Activated CD4-positive, alpha-beta memory T cell treated with anti-CD3 and anti-CD28 coated beads, Interleukin-2, amount 10 ng/mL, durations not matched to agents 7 days and 5 days (primary cell): ENCODE measurements at regions not wholly inside any gene's neighbourhood (a gene's known extent, or its start where the extent isn't known, plus 50 kb on each side); places are given as distances from the start of the nearest gene placed in this dataset.
"Not testable (repeated sequence)": the region's sequence is repeated elsewhere in the genome, so short reads cannot be mapped to it uniquely, and the experiment has no call there.

Experiments
- CTCF ChIA-PET: fragments of 350-600 bp; sonication (Branson Sonifier 250); formaldehyde crosslinking; loops from one replicate; lab custom pipeline; 2021; ENCODE audit warnings: antibody characterized with exemption, inconsistent platforms; lab: Charles Lee
- POLR2A ChIA-PET: fragments of 350-600 bp; sonication (Branson Sonifier 250); formaldehyde crosslinking; loops from one replicate; lab custom pipeline; 2021; ENCODE audit warnings: antibody characterized with exemption; lab: Charles Lee
- DNase-seq: peaks from one replicate; pipeline ENCODE4 v3.0.0-alpha.2; 2020
- H3K27ac Mint-ChIP-seq: one replicate; pipeline ENCODE4 v1.8.0; 2021; ENCODE audit warnings: mild to moderate bottlenecking, mixed read lengths
- H3K27me3 Mint-ChIP-seq: one replicate; pipeline ENCODE4 v1.8.0; 2021; ENCODE audit warnings: mixed read lengths
- H3K36me3 Mint-ChIP-seq: one replicate; pipeline ENCODE4 v1.8.0; 2021; ENCODE audit warnings: low read depth, mixed read lengths
- H3K4me1 Mint-ChIP-seq: one replicate; pipeline ENCODE4 v1.8.0; 2021; ENCODE audit warnings: mixed read lengths
- H3K4me3 Mint-ChIP-seq: one replicate; pipeline ENCODE4 v1.8.0; 2021; ENCODE audit warnings: mild to moderate bottlenecking, mixed read lengths
- H3K9me3 Mint-ChIP-seq: one replicate; pipeline ENCODE4 v1.8.0; 2021; ENCODE audit warnings: mixed read lengths

DNA sequence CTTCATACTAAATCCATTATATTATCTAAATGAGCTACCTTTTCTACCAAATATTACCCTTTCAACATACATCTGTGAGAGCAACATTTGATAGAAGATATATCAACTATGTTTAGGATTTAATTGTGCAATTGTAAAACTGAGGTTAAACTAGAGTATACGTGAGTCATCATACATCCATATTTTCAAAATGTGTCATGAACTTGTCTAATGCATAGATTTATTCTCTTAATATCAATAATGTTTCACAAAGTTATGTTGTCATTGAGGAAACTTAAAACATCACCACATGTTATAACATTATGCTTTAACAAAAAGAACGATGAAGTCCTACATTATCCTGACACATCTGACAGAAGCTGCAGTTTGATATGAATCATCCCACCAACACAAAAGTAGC lies 645.5 kb upstream of the NOVA1 start:
- H3K36me3 Mint-ChIP-seq = no peaks in the 10 kb centered on the region
- no peak for DNase-seq
- H3K4me3 Mint-ChIP-seq = no peak overlapping the region
- no peaks in the 10 kb centered on the region for H3K4me1 Mint-ChIP-seq
- H3K27me3 Mint-ChIP-seq = no peaks in the 10 kb centered on the region
- ChIA-PET CTCF (no interaction called here), POLR2A (no interaction called here)
- peaks cover 30% of the 10 kb centered on the region for H3K9me3 Mint-ChIP-seq
- no peak overlapping the region for H3K27ac Mint-ChIP-seq

DNA sequence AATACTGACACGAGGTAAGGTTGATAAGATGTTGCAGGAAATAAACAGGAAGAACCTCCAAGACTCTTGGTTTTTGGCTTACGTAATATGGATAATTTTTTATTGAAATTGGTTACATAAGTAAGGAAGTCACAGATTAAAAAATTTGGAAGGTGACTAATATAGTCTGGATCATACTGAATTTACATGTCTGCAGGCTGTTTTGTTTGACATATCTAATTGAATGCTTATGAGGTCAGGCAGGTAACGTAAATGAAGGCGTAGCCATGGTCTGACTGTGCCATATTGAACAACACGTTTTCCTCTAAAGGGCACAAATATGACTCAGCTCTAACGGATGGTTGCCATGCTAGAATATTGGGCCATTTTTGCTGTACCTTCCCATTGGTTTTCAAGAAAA lies 648.1 kb upstream of the NOVA1 start:
- Mint-ChIP-seq H3K36me3 (no peaks in the 10 kb centered on the region), H3K4me3 (no peak overlapping the region), H3K27ac (no peak overlapping the region), H3K4me1 (no peaks in the 10 kb centered on the region), H3K9me3 (peaks cover 33% of the 10 kb centered on the region), H3K27me3 (no peaks in the 10 kb centered on the region)
- ChIA-PET POLR2A (no interaction called here), CTCF (no interaction called here)
- no peak for DNase-seq

DNA sequence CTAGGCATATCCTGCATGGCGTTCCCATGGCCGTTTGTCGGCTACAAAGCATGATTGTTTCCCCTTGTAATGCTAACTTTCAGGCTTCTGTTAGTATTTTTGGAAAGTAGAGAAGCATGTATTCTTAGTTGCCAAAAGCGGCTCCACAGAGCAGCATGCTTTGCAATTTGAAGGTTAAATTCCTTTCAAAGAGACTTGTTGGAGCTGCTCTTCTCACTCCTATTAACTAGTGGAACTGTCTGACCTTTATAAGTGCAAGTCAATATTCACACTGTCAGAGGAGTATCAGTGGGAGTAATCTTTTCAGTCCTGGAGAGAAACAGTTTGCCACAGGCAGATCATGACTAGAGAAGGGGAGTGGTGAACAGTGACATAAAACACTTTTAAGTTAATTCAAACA lies 656.1 kb upstream of the NOVA1 start:
- no peak overlapping the region for H3K4me3 Mint-ChIP-seq
- ChIA-PET POLR2A (no interaction called here), CTCF (no interaction called here)
- H3K27ac Mint-ChIP-seq = no peak overlapping the region
- DNase-seq = no peak
- H3K36me3 Mint-ChIP-seq = no peaks in the 10 kb centered on the region
- H3K27me3 Mint-ChIP-seq = no peaks in the 10 kb centered on the region
- H3K9me3 Mint-ChIP-seq = peaks cover 13% of the 10 kb centered on the region
- no peaks in the 10 kb centered on the region for H3K4me1 Mint-ChIP-seq

DNA sequence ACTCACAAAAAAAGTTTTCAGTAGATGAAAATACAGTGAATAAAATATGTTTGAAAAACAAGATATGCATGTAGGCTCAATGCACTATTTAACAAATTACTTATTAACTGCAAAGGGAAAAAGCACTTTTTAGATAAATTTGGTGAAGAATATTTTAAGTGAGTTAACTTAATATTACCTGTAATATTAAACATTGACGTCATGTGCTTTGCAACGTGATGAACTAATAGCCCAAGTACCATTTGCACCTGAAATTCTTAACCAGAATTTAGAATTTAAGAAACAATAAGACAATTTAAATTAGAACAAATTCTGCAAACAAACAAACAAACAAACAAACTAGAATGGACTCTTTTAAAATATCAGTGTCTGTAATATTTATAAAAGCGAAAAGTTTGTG lies 659.0 kb upstream of the NOVA1 start:
- Mint-ChIP-seq H3K4me3 (no peak overlapping the region), H3K36me3 (no peaks in the 10 kb centered on the region), H3K4me1 (no peaks in the 10 kb centered on the region), H3K27me3 (no peaks in the 10 kb centered on the region), H3K27ac (no peak overlapping the region), H3K9me3 (peaks cover 15% of the 10 kb centered on the region)
- ChIA-PET CTCF (no interaction called here), POLR2A (no interaction called here)
- no peak for DNase-seq

DNA sequence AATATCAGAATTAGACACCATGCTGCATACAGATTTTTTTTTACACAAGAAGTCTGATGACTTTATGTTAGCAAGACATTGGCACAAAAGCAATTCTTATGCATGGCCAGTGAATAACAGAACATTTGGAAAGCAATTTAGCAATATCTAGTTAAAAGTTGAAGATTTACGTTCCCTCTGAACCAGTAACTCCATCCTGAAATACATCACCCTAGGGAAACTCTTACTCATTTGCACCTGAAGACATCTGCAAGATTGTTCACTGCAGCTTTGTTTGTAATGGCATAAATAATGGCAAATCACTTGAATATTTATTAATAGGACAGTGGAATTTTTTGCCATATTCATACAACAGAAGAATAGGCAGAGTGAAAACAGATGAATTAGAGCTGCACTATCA lies 670.0 kb upstream of the NOVA1 start:
- Mint-ChIP-seq H3K36me3 (no peaks in the 10 kb centered on the region), H3K4me3 (no peak overlapping the region), H3K27me3 (no peaks in the 10 kb centered on the region), H3K4me1 (no peaks in the 10 kb centered on the region), H3K9me3 (peaks cover 10% of the 10 kb centered on the region), H3K27ac (no peak overlapping the region)
- CTCF ChIA-PET = no interaction called here
- POLR2A ChIA-PET = no interaction called here
- DNase-seq = no peak

DNA sequence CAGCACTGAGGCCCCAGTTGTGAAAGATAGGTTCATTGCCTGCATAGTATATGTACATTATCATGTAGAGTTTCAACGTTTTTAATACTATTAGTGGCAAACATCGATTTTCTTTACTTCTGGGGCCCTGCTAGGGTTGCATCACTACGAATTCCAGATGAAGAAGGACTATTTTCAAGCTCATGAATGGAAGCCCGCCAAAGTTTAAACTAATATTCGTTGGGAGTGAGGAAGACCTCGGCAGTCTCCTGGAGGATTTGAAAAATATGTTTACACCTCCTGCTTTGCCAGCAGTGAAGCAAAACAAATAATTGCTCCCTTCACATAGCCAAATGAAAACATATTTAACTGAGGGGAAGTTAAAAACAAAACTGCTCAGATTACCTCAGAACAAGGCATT lies 672.9 kb upstream of the NOVA1 start:
- H3K27ac Mint-ChIP-seq = no peak overlapping the region

DNA sequence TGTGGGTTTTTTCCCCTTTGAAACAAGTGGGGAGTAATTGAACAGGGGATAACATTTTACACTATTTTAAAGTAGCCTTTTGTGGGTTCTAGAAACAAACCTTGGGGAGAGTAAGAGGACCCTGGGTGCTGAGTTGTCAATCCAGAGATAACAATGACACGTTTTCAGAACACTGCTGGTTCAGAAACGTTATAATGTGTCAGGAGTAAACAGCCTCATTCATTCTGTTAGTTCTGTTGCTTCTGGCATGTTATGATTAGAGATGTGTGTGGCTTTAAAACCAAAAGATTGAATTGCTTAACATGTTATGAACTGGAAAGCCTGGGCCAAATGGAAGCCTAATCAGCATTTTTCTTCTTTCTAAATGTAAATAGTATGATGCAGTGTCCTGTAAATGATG lies 680.5 kb upstream of the NOVA1 start:
- no peak for DNase-seq
- H3K9me3 Mint-ChIP-seq = peaks cover 12% of the 10 kb centered on the region
- ChIA-PET POLR2A (no interaction called here), CTCF (no interaction called here)
- no peak overlapping the region for H3K4me3 Mint-ChIP-seq
- H3K27me3 Mint-ChIP-seq = no peaks in the 10 kb centered on the region
- H3K4me1 Mint-ChIP-seq = no peaks in the 10 kb centered on the region
- no peaks in the 10 kb centered on the region for H3K36me3 Mint-ChIP-seq
- H3K27ac Mint-ChIP-seq = no peak overlapping the region

More for the DNA sequence above, 672.9 kb upstream of the NOVA1 start:
- ChIA-PET CTCF (no interaction called here), POLR2A (no interaction called here)
- Mint-ChIP-seq H3K4me3 (no peak overlapping the region), H3K9me3 (peaks cover 13% of the 10 kb centered on the region), H3K4me1 (no peaks in the 10 kb centered on the region), H3K27me3 (no peaks in the 10 kb centered on the region), H3K36me3 (no peaks in the 10 kb centered on the region)
- DNase-seq = no peak

DNA sequence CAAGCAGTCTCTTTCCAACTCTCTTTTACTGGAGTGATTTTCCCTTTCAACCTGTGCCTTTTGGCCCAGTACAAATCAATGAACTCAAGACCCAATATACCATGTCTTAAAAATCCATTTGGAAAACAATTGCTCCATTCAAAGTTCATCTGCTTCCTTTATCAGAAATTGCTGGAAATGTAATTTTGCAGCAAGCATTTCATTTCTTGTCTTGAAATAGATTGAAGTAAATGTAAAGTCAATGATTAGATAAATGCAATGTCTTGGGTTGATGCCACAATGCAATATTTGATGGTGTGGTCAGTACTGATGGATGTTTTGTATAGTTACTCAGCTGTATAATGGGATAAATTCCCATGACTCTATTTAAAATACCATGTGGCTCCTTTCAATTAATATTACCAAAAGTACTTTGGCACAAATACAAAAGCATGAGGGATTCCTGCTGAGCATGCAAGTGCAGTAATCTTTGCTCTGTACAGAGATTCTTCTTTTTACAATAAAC lies 707.7 kb upstream of the NOVA1 start:
- H3K36me3 Mint-ChIP-seq = no peaks in the 10 kb centered on the region
- H3K27ac Mint-ChIP-seq = no peak overlapping the region
- CTCF ChIA-PET = no interaction called here
- peaks cover 17% of the 10 kb centered on the region for H3K9me3 Mint-ChIP-seq
- no peaks in the 10 kb centered on the region for H3K4me1 Mint-ChIP-seq
- no peaks in the 10 kb centered on the region for H3K27me3 Mint-ChIP-seq
- DNase-seq = no peak
- POLR2A ChIA-PET = no interaction called here
- H3K4me3 Mint-ChIP-seq = no peak overlapping the region

DNA sequence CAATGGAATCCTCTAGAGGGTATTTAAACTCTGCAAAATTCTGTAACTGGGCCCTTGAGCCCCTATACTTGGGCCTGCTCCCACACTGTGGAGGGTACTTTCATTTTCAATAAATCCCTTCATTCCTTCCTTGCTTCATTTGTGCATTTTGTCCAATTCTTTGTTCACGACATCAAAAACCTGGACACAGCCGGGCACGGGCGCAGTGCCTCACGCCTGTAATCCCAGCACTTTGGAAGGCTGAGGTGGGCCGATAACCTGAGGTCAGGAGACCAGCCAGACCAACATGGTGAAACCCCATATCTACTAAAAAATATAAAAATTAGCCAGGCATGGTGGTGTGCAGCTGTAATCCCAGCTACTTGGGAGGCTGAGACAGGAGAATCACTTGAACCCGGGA lies 714.9 kb upstream of the NOVA1 start:
- H3K4me3 Mint-ChIP-seq, DNase-seq, H3K27ac Mint-ChIP-seq, H3K27me3 Mint-ChIP-seq, H3K4me1 Mint-ChIP-seq, H3K36me3 Mint-ChIP-seq, POLR2A ChIA-PET, CTCF ChIA-PET: not testable (repeated sequence)
- H3K9me3 Mint-ChIP-seq = peaks cover 16% of the 10 kb centered on the region

DNA sequence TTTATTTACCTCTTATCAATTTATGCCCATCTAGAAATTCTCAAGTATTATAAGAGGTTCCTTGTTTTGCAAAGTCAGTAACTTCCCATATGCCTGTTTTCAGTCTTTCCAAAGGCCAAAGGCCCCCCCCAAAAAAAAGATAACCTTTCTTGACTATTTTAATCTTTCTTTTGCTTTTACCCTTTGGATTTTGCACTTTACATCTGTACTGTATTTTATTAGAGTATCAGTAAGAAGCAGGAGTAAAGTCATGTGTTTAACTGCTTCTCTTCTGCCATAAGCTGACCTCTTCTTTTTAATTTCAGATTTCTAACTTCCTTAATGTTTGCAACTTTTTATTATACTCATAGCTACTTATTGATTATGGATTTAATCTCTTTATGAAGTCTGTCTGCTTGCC lies 716.4 kb upstream of the NOVA1 start:
- H3K4me1 Mint-ChIP-seq = no peaks in the 10 kb centered on the region
- CTCF ChIA-PET = no interaction called here
- H3K4me3 Mint-ChIP-seq = no peak overlapping the region
- POLR2A ChIA-PET = no interaction called here
- no peak for DNase-seq
- no peaks in the 10 kb centered on the region for H3K27me3 Mint-ChIP-seq
- H3K27ac Mint-ChIP-seq = no peak overlapping the region
- no peaks in the 10 kb centered on the region for H3K36me3 Mint-ChIP-seq
- H3K9me3 Mint-ChIP-seq = peaks cover 10% of the 10 kb centered on the region

DNA sequence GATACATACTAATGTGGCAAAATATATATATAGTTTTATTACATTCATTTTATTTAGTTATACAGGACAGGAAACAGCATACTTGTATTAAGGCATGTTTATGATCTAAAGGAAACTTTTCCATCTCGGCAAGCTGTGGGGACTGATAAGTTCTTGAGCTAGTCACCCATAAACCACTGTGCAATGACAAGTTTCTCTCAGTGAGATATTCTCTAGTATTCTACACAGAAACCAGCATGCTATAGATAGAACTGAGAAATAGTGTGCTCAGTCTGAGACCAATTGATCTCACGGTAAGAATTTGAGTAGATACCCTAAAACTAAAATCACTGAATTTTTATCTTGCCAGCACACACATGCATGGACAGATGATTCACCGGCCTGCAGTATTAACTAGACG lies 717.6 kb upstream of the NOVA1 start:
- no peak overlapping the region for H3K4me3 Mint-ChIP-seq
- CTCF ChIA-PET = no interaction called here
- no peak overlapping the region for H3K27ac Mint-ChIP-seq
- POLR2A ChIA-PET = no interaction called here
- H3K4me1 Mint-ChIP-seq = no peaks in the 10 kb centered on the region
- DNase-seq = no peak
- no peaks in the 10 kb centered on the region for H3K36me3 Mint-ChIP-seq
- H3K9me3 Mint-ChIP-seq = peaks cover 10% of the 10 kb centered on the region
- H3K27me3 Mint-ChIP-seq = no peaks in the 10 kb centered on the region

DNA sequence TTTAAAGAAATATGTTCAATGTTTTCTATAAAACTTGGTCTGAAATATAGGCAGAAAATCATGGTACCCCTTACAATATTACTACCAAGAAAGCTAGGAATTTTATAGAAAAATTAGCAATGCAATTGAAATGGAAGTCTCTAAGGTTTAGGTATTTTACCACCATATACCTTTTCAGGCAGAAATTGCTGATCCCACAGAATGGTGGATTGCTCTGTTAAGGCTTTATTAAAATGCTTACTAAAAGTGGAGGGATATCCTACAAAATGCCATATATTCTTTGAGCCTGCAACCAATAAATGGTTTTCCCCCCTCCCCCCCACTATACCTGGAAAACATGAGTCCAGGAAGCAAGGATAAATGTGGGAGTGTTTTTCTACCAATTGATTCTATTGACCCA lies 718.1 kb upstream of the NOVA1 start:
- DNase-seq = no peak
- Mint-ChIP-seq H3K9me3 (peaks cover 5% of the 10 kb centered on the region), H3K27ac (no peak overlapping the region), H3K36me3 (no peaks in the 10 kb centered on the region), H3K4me3 (no peak overlapping the region), H3K27me3 (no peaks in the 10 kb centered on the region), H3K4me1 (no peaks in the 10 kb centered on the region)
- ChIA-PET CTCF (no interaction called here), POLR2A (no interaction called here)

DNA sequence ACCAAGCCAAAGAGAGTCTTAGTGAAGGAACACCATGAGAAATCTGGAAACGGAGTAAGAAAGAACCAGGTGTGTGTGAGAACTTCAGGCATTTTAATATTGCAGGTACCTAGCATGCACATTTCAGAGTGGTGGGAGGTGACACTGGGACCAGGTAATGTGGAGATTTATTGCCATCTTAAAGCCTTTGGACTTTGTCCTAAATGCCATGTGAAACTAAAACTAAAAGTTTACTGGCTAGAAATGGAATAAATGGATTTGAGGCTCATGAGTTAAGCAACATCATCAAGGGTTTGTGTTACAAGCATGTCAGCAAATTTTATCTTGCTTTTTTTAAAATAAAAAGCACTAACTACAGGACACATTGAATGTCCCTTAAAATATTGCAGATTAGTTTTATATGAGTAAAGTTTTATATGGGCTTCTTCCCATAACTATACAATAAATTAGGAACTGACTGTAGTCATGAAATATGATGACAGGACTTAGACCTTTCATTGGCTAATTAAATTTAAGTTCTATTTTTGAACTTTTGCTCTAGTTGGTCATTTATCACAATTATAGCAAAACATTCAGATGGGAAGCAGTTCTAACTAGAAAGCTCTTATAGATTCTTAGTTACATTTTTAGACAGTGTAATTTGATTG lies 721.1 kb upstream of the NOVA1 start:
- POLR2A ChIA-PET = no interaction called here
- Mint-ChIP-seq H3K4me1 (no peaks in the 10 kb centered on the region), H3K36me3 (no peaks in the 10 kb centered on the region), H3K27ac (no peak overlapping the region), H3K4me3 (no peak overlapping the region), H3K27me3 (no peaks in the 10 kb centered on the region), H3K9me3 (peaks cover 7% of the 10 kb centered on the region)
- CTCF ChIA-PET = no interaction called here
- DNase-seq = no peak

DNA sequence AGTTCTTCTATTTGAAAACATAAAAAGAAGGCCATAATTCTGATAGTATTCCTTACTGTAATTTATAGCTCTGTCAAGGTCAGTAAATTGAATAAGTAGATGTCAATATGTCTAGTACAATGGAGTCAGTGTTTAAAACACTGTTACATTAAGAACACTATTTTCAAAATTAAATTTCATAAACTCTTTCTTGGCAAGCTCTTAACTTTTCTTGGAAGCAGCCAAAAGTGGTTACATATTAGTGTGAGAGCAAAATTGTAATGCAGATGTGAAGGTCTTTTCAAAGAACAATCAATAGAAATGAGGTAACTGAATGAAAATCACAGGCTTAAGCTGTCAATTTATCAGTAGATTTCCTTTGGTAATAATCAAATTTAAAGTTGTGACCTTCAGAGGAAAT lies 722.4 kb upstream of the NOVA1 start:
- ChIA-PET CTCF (no interaction called here), POLR2A (no interaction called here)
- H3K27me3 Mint-ChIP-seq = no peaks in the 10 kb centered on the region
- no peak for DNase-seq
- H3K4me1 Mint-ChIP-seq = no peaks in the 10 kb centered on the region
- peaks cover 5% of the 10 kb centered on the region for H3K9me3 Mint-ChIP-seq
- no peaks in the 10 kb centered on the region for H3K36me3 Mint-ChIP-seq
- no peak overlapping the region for H3K27ac Mint-ChIP-seq
- no peak overlapping the region for H3K4me3 Mint-ChIP-seq
